ENCODE measurements at regions not wholly inside any gene's neighbourhood (a gene's known extent, or its start where the extent isn't known, plus 50 kb on each side); places are given as distances from the start of the nearest gene placed in this dataset.

- peaks cover 9% of the 10 kb centered on the region for H3K27me3 Mint-ChIP-seq (ENCODE audit: insufficient read depth)
- no peak for TF ChIP-seq CTCF (IDR thresholded peaks at IDR 0.05)
- H3K27ac Mint-ChIP-seq: no peak overlapping the region
- no peaks in the 10 kb centered on the region; the same call in 1 of the 2 replicates for H3K9me3 Mint-ChIP-seq
- H3K4me3 Mint-ChIP-seq: no peak overlapping the region
- no peak for DNase-seq
- H3K36me3 Mint-ChIP-seq (ENCODE audit: low read depth): peaks cover 6% of the 10 kb centered on the region; the same call in 1 of the 2 replicates
- H3K4me1 Mint-ChIP-seq (ENCODE audit: low read depth): no peaks in the 10 kb centered on the region; the same call in 1 of the 2 replicates
Measured at GRCh38 chr3:160065282-160065681, 76.6 kb downstream of the IL12A start.

- no peak overlapping the region for H3K4me3 Mint-ChIP-seq
- H3K36me3 Mint-ChIP-seq (ENCODE audit: low read depth): peaks cover 6% of the 10 kb centered on the region; the same call in 1 of the 2 replicates
- peaks cover 9% of the 10 kb centered on the region for H3K27me3 Mint-ChIP-seq (ENCODE audit: insufficient read depth)
- DNase-seq: no peak
- no peaks in the 10 kb centered on the region; the same call in 1 of the 2 replicates for H3K4me1 Mint-ChIP-seq (ENCODE audit: low read depth)
- no peak overlapping the region for H3K27ac Mint-ChIP-seq
- TF ChIP-seq CTCF (IDR thresholded peaks at IDR 0.05): no peak
- H3K9me3 Mint-ChIP-seq: no peaks in the 10 kb centered on the region; the same call in 1 of the 2 replicates
Measured at GRCh38 chr3:160065786-160066185, 77.2 kb downstream of the IL12A start.

- Mint-ChIP-seq H3K27ac (no peak overlapping the region), H3K9me3 (no peaks in the 10 kb centered on the region), H3K27me3 (ENCODE audit: insufficient read depth) (peaks cover 13% of the 10 kb centered on the region), H3K4me1 (ENCODE audit: low read depth) (no peaks in the 10 kb centered on the region; the same call in 1 of the 2 replicates), H3K36me3 (ENCODE audit: low read depth) (no peaks in the 10 kb centered on the region), H3K4me3 (no peak overlapping the region)
- no peak for TF ChIP-seq CTCF (IDR thresholded peaks at IDR 0.05)
- no peak for DNase-seq
Measured at GRCh38 chr3:160069986-160070385, 81.4 kb downstream of the IL12A start.

GRCh38 chr3:160076519-160076918 is 87.9 kb downstream of the IL12A start:
- Mint-ChIP-seq H3K27me3 (ENCODE audit: insufficient read depth) (peaks cover 2% of the 10 kb centered on the region; the same call in 1 of the 2 replicates), H3K4me1 (ENCODE audit: low read depth) (no peaks in the 10 kb centered on the region), H3K9me3 (no peaks in the 10 kb centered on the region)

GRCh38 chr3:160078533-160078932 is 89.9 kb downstream of the IL12A start:
- no peaks in the 10 kb centered on the region for H3K4me1 Mint-ChIP-seq (ENCODE audit: low read depth)
- no peaks in the 10 kb centered on the region for H3K27me3 Mint-ChIP-seq (ENCODE audit: insufficient read depth)
- no peak for DNase-seq

More at GRCh38 chr3:160076519-160076918, 87.9 kb downstream of the IL12A start:
- DNase-seq: no peak
- no peak for TF ChIP-seq CTCF (IDR thresholded peaks at IDR 0.05)
- no peak overlapping the region for H3K27ac Mint-ChIP-seq
- H3K36me3 Mint-ChIP-seq (ENCODE audit: low read depth): no peaks in the 10 kb centered on the region
- H3K4me3 Mint-ChIP-seq: no peak overlapping the region

More at GRCh38 chr3:160078533-160078932, 89.9 kb downstream of the IL12A start:
- Mint-ChIP-seq H3K4me3 (no peak overlapping the region), H3K36me3 (ENCODE audit: low read depth) (no peaks in the 10 kb centered on the region), H3K9me3 (no peaks in the 10 kb centered on the region), H3K27ac (no peak overlapping the region)
- TF ChIP-seq CTCF (IDR thresholded peaks at IDR 0.05): no peak
